GM18873 (cell line): ENCODE measurements at regions not wholly inside any gene's neighbourhood (a gene's known extent, or its start where the extent isn't known, plus 50 kb on each side); places are given as distances from the start of the nearest gene placed in this dataset.

Experiments
- ATAC-seq: cut with Tn5 transposase; IDR thresholded peaks from one replicate; pipeline ENCODE4 v1.9.1; 2021; ENCODE audit warnings: mild to moderate bottlenecking, moderate library complexity, moderate number of reproducible peaks; ENCODE audit not compliant: unreplicated experiment, low FRiP score

GRCh38 chr6:22975079-22975478, 405.7 kb downstream of the HDGFL1 start:
- ATAC-seq, result no peak

GRCh38 chr6:22980446-22980845, 411.1 kb downstream of the HDGFL1 start:
- no peak for ATAC-seq

- no peak for ATAC-seq
Measured at GRCh38 chr6:23002044-23002619, 432.8 kb downstream of the HDGFL1 start.

GRCh38 chr6:23003671-23004467, 434.5 kb downstream of the HDGFL1 start:
- ATAC-seq, result no peak

- no peak for ATAC-seq
Measured at GRCh38 chr6:23006656-23007055, 437.3 kb downstream of the HDGFL1 start.

- ATAC-seq, result no peak
Measured at GRCh38 chr6:23011615-23012014, 442.2 kb downstream of the HDGFL1 start.

- ATAC-seq, result no peak
Measured at GRCh38 chr6:23013776-23014175, 444.4 kb downstream of the HDGFL1 start.

- no peak for ATAC-seq
Measured at GRCh38 chr6:23016696-23017095, 447.3 kb downstream of the HDGFL1 start.

- no peak for ATAC-seq
Measured at GRCh38 chr6:23021487-23021886, 452.1 kb downstream of the HDGFL1 start.

GRCh38 chr6:23027281-23027680, 457.9 kb downstream of the HDGFL1 start:
- no peak for ATAC-seq

- ATAC-seq, result no peak
Measured at GRCh38 chr6:23031986-23032385, 462.6 kb downstream of the HDGFL1 start.

GRCh38 chr6:23034926-23035325, 465.6 kb downstream of the HDGFL1 start:
- ATAC-seq, result no peak

- no peak for ATAC-seq
Measured at GRCh38 chr6:23036406-23036983, 467.1 kb downstream of the HDGFL1 start.

- ATAC-seq, result no peak
Measured at GRCh38 chr6:23040899-23041298, 471.5 kb downstream of the HDGFL1 start.

- ATAC-seq, result no peak
Measured at GRCh38 chr6:23045280-23045679, 475.9 kb downstream of the HDGFL1 start.

- ATAC-seq, result no peak
Measured at GRCh38 chr6:23055523-23055922, 486.2 kb downstream of the HDGFL1 start.

GRCh38 chr6:23073821-23074220, 504.5 kb downstream of the HDGFL1 start:
- ATAC-seq, result no peak

GRCh38 chr6:23077772-23078171, 508.4 kb downstream of the HDGFL1 start:
- ATAC-seq, result no peak

- ATAC-seq, result no peak
Measured at GRCh38 chr6:23081701-23082100, 512.3 kb downstream of the HDGFL1 start.

- ATAC-seq, result no peak
Measured at GRCh38 chr6:23086100-23086499, 516.7 kb downstream of the HDGFL1 start.

- ATAC-seq, result no peak
Measured at GRCh38 chr6:23087471-23087870, 518.1 kb downstream of the HDGFL1 start.

- ATAC-seq, result no peak
Measured at GRCh38 chr6:23088761-23089160, 519.4 kb downstream of the HDGFL1 start.
